ENCODE measurements at regions not wholly inside any gene's neighbourhood (a gene's known extent, or its start where the extent isn't known, plus 50 kb on each side); places are given as distances from the start of the nearest gene placed in this dataset.

GRCh38 chr20:39839399-39840119 is 849.5 kb downstream of the MAFB start:
- DNase-seq: no peak

GRCh38 chr20:39837561-39837960 is 851.5 kb downstream of the MAFB start:
- DNase-seq: no peak

GRCh38 chr20:39835130-39835842 is 853.8 kb downstream of the MAFB start:
- DNase-seq: peak in 4 of 56 donors; percentile 2 to 12 (median 5)

- DNase-seq: no peak
These were observed 858.1 kb downstream of the MAFB start for GRCh38 chr20:39830903-39831302.

GRCh38 chr20:39829661-39830060 is 859.4 kb downstream of the MAFB start:
- no peak for DNase-seq

- peak in 3 of 56 donors; percentile 1 to 17 (median 12) for DNase-seq
These were observed 859.8 kb downstream of the MAFB start for GRCh38 chr20:39829256-39829655.

- DNase-seq: no peak
These were observed 863.1 kb downstream of the MAFB start for GRCh38 chr20:39825950-39826349.

GRCh38 chr20:39825524-39825923 is 863.4 kb downstream of the DHX35 start:
- no peak for DNase-seq

GRCh38 chr20:39823224-39823623 is 861.1 kb downstream of the DHX35 start:
- DNase-seq: no peak

- DNase-seq: no peak
These were observed 860.5 kb downstream of the DHX35 start for GRCh38 chr20:39822667-39823066.

GRCh38 chr20:39813190-39813829 is 851.2 kb downstream of the DHX35 start:
- DNase-seq: no peak

GRCh38 chr20:39812116-39812515 is 850.0 kb downstream of the DHX35 start:
- DNase-seq: no peak

GRCh38 chr20:39810309-39810708 is 848.2 kb downstream of the DHX35 start:
- DNase-seq: peak in 2 of 56 donors; percentile 2 to 10

- no peak for DNase-seq
These were observed 846.5 kb downstream of the DHX35 start for GRCh38 chr20:39808613-39809012.

- no peak for DNase-seq
These were observed 838.4 kb downstream of the DHX35 start for GRCh38 chr20:39800548-39800947.

GRCh38 chr20:39800111-39800510 is 838.0 kb downstream of the DHX35 start:
- DNase-seq: no peak

GRCh38 chr20:39799366-39799965 is 837.3 kb downstream of the DHX35 start:
- DNase-seq: no peak

GRCh38 chr20:39795401-39796272 is 833.5 kb downstream of the DHX35 start:
- DNase-seq: no peak

- no peak for DNase-seq
These were observed 830.2 kb downstream of the DHX35 start for GRCh38 chr20:39792334-39792733.

GRCh38 chr20:39789411-39789810 is 827.3 kb downstream of the DHX35 start:
- DNase-seq: no peak

Data from amygdala (tissue), 56 donors.